ENCODE measurements at regions not wholly inside any gene's neighbourhood (a gene's known extent, or its start where the extent isn't known, plus 50 kb on each side); places are given as distances from the start of the nearest gene placed in this dataset.

DNA sequence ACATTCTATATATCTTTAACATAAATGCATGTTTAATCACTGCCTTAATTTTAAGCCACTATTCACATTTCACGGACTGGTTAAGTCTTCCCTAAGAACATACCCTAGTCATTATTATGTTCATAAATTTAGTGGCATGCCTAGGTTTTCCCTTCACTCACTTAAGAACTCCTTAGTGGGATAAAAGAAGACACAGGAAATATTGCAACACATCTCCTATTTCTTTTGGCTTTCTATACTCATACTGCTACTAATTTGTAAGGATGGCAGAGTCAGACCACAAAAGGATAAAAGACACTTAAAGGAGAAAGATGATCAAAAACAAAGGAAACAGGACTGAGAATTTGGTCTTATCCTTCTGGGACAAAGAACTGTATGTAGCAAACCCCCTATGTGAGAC lies 951.4 kb downstream of the SORCS3 start:
- no peak overlapping the region for H3K4me2 ChIP-seq (ENCODE audit: low read depth, low read length, poor library complexity, severe bottlenecking)

DNA sequence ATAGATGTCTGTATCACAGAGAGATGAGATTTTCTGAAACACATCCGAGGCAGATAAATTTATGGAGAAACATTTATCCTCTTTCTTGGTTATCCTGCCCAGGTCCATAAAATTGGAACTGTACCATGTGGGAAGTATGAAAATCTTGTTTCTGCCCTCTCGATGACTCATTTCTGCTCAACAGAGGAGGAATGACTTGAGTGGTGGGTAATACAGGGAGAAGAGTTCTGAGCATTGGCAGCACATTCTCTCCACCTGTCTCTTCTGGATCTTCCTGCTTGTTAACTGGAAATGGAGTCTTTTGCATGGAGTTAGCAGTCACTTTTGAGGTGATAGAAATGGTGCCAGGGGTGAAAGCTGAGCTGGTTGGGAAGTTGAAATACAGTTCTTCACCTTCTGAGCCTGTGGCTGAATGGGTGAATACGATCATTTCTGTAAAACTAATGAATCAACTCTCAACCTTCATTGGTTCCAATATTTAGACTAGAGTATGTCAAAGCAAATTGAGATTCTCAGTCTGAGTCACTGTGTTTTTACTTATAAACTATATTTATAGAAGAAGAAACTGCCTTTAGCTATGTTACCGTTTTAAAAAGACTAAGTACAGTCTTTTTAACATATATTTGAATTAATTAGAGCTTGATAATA lies 945.5 kb downstream of the SORCS3 start:
- no peak overlapping the region for H3K4me2 ChIP-seq (ENCODE audit: low read depth, low read length, poor library complexity, severe bottlenecking)
- H3K4me3 ChIP-seq (ENCODE audit: insufficient read depth, low read length, poor library complexity, severe bottlenecking): no peak overlapping the region
- no peak overlapping the region for H3K27ac ChIP-seq (ENCODE audit: low read depth, low read length)
- H3K9ac ChIP-seq (ENCODE audit: low read length): no peak overlapping the region
- H3K36me3 ChIP-seq (ENCODE audit: low read length): no peaks in the 10 kb centered on the region
- no peaks in the 10 kb centered on the region for H3K27me3 ChIP-seq (ENCODE audit: low read length)
- no peaks in the 10 kb centered on the region for H3K9me3 ChIP-seq (ENCODE audit: insufficient read depth, low read length)
- no peaks in the 10 kb centered on the region for H3F3A ChIP-seq (ENCODE audit: insufficient read depth)
- TF ChIP-seq CTCF (IDR thresholded peaks at IDR 0.05; ENCODE audit: insufficient read depth, low read length, poor library complexity, severe bottlenecking) (no peak), EZH2phosphoT487 (conservative IDR thresholded peaks at IDR 0.05; ENCODE audit: low read length) (no peak)
- no peaks in the 10 kb centered on the region for H3K79me2 ChIP-seq (ENCODE audit: insufficient read depth, low read length)
- H2AFZ ChIP-seq (ENCODE audit: low read depth, low read length, severe bottlenecking): no peak overlapping the region
- no peaks in the 10 kb centered on the region for H4K20me1 ChIP-seq (ENCODE audit: low read depth, low read length)
- no peaks in the 10 kb centered on the region for H3K9me2 ChIP-seq (replicated peaks; ENCODE audit: insufficient read depth, low read length)

More for the DNA sequence above, 951.4 kb downstream of the SORCS3 start:
- H3K9ac ChIP-seq (ENCODE audit: low read length): no peak overlapping the region
- H3K79me2 ChIP-seq (ENCODE audit: insufficient read depth, low read length): no peaks in the 10 kb centered on the region
- no peak overlapping the region for H3K4me3 ChIP-seq (ENCODE audit: insufficient read depth, low read length, poor library complexity, severe bottlenecking)
- H4K20me1 ChIP-seq (ENCODE audit: low read depth, low read length): no peaks in the 10 kb centered on the region
- no peaks in the 10 kb centered on the region for H3K36me3 ChIP-seq (ENCODE audit: low read length)
- H3K27ac ChIP-seq (ENCODE audit: low read depth, low read length): no peak overlapping the region
- no peaks in the 10 kb centered on the region for H3F3A ChIP-seq (ENCODE audit: insufficient read depth)
- no peak overlapping the region for H2AFZ ChIP-seq (ENCODE audit: low read depth, low read length, severe bottlenecking)
- H3K27me3 ChIP-seq (ENCODE audit: low read length): no peaks in the 10 kb centered on the region
- no peak for TF ChIP-seq CTCF (IDR thresholded peaks at IDR 0.05; ENCODE audit: insufficient read depth, low read length, poor library complexity, severe bottlenecking)
- TF ChIP-seq EZH2phosphoT487 (conservative IDR thresholded peaks at IDR 0.05; ENCODE audit: low read length): no peak
- H3K9me3 ChIP-seq (ENCODE audit: insufficient read depth, low read length): no peaks in the 10 kb centered on the region
- no peaks in the 10 kb centered on the region for H3K9me2 ChIP-seq (replicated peaks; ENCODE audit: insufficient read depth, low read length)

DNA sequence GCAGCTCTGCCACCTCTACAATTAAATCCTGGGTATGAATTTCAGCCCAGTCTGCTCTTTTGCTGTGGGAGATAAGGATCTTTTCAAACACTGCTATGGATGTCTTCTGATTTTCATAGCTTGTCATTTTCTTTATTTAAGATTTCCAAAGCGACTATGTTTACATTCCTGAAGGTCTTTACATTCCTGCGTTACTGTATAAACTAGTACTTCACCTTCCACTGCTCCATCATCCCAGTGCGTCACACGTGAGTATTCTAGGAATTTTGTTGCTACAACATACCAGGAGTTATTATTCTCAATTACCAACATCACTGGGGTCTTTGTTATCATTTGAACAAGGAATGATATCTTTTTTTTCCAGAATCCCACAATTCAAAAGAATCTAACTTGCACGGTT lies 944.7 kb downstream of the SORCS3 start:
- H3K27ac ChIP-seq (ENCODE audit: low read depth, low read length): no peak overlapping the region
- H3F3A ChIP-seq (ENCODE audit: insufficient read depth): no peaks in the 10 kb centered on the region
- no peaks in the 10 kb centered on the region for H3K9me2 ChIP-seq (replicated peaks; ENCODE audit: insufficient read depth, low read length)
- H3K9ac ChIP-seq (ENCODE audit: low read length): no peak overlapping the region
- no peak overlapping the region for H3K4me2 ChIP-seq (ENCODE audit: low read depth, low read length, poor library complexity, severe bottlenecking)
- TF ChIP-seq CTCF (IDR thresholded peaks at IDR 0.05; ENCODE audit: insufficient read depth, low read length, poor library complexity, severe bottlenecking) (no peak), EZH2phosphoT487 (conservative IDR thresholded peaks at IDR 0.05; ENCODE audit: low read length) (no peak)
- no peaks in the 10 kb centered on the region for H3K79me2 ChIP-seq (ENCODE audit: insufficient read depth, low read length)
- H3K36me3 ChIP-seq (ENCODE audit: low read length): no peaks in the 10 kb centered on the region
- H4K20me1 ChIP-seq (ENCODE audit: low read depth, low read length): no peaks in the 10 kb centered on the region
- no peak overlapping the region for H3K4me3 ChIP-seq (ENCODE audit: insufficient read depth, low read length, poor library complexity, severe bottlenecking)
- H2AFZ ChIP-seq (ENCODE audit: low read depth, low read length, severe bottlenecking): no peak overlapping the region
- no peaks in the 10 kb centered on the region for H3K9me3 ChIP-seq (ENCODE audit: insufficient read depth, low read length)
- no peaks in the 10 kb centered on the region for H3K27me3 ChIP-seq (ENCODE audit: low read length)
